GM18867 (cell line): ENCODE measurements at regions not wholly inside any gene's neighbourhood (a gene's known extent, or its start where the extent isn't known, plus 50 kb on each side); places are given as distances from the start of the nearest gene placed in this dataset.
"Not testable (repeated sequence)": the region's sequence is repeated elsewhere in the genome, so short reads cannot be mapped to it uniquely, and the experiment has no call there.

ENCODE experiments used
- ATAC-seq: cut with Tn5 transposase; IDR thresholded peaks from one replicate; pipeline ENCODE4 v1.9.1; 2021; ENCODE audit warnings: mild to moderate bottlenecking, moderate library complexity; ENCODE audit not compliant: unreplicated experiment

GRCh38 chr1:14332158-14332557 lies 266.3 kb upstream of the KAZN start:
- ATAC-seq = no peak

GRCh38 chr1:14334336-14335176 lies 263.9 kb upstream of the KAZN start:
- ATAC-seq = no peak

GRCh38 chr1:14338509-14338908 lies 260.0 kb upstream of the KAZN start:
- no peak for ATAC-seq

GRCh38 chr1:14339288-14339687 lies 259.2 kb upstream of the KAZN start:
- ATAC-seq = no peak

DNA sequence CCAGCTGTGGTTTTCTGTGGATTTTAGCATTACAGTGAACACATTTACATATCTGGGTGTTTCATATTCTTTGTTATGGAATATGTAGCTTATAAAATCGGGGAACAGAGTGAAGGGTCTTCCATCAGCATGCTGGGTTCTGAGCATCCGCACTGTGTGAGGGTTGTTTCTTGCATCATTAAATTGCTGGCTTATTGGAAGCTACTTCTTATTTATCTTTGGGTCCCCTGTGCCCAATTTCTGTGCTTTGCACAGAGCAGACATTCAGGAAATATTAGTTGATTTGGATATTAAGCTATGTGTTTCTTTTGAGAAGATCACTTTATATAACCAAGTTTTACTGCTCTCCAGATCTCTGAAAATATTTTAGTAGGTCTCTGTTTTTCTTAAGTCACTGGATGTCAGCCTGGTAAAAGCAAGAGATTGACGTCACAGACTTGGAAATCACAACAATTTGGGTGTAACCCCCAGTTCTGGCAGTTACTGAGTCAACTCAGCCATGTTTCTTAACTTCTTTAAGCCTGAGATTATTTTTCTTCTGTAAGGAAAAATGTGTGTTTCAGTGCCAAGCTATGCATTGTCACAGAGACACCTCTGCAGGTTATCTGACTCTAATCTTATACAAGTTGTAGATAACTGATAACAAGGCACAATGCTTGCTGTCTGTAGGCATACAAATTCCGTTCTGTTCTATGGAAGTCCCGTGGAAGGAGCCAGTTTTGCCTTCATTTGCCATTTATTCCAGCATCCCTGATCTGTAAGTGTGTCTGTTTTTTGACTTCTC lies 258.3 kb upstream of the KAZN start:
- no peak for ATAC-seq

DNA sequence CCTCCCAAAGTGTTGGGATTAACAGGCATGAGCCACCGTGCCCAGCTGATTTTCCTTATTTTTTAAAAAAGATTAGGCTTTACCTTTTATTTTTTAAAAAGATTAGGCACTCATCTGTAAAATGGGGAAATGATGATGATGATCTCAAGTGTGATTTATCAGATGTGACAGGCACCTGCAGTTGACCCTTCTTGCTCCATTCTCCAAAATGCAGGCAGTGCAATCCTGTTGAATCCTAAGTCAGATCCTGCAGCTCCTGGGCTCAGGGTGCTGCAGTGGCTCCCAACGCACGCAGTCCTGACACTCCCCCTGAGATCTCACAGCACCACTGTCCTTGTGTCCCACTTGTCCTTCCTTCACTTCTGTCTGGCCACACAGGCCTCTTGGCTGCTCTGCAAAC lies 257.3 kb upstream of the KAZN start:
- ATAC-seq = no peak

GRCh38 chr1:14345946-14346550 lies 252.4 kb upstream of the KAZN start:
- no peak for ATAC-seq

DNA sequence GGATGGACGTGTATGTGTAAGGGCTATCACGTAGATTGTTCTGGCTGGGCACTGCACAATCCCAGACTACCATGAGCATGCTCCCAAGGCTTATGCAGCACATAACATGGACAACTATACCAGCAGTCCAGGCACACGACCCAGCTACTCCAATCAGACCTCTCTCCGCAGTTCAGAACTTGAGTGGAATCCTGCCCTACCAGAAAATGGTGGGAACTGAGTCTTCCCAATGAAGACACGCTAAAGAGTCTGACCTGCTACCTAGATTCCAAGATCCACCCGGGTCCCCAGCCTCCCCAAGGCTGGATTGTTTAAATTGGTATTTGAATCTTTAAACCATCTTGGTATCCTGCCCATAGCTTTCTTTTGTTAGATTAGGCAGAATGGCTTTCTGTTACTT lies 251.3 kb upstream of the KAZN start:
- ATAC-seq = no peak

DNA sequence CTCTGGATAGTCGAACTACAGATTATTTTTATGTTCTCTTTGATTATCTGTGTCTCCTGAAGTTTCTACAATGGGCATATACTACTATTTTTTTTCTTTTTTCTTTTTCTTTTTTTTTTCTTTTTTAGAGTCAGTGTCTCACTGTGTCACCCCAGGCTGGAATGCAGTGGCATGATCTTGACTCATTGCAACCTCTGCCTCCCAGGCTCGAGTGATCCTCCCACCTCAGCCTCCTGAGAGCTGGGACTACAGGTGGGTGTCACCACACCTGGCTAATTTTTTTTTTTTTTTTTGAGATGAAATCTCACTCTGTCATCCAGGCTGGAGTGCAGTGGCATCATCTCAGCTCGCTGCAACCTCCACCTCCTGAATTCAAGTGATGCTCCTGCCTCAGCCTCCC lies 250.7 kb upstream of the KAZN start:
- ATAC-seq = no peak

- no peak for ATAC-seq
These were observed 248.3 kb upstream of the KAZN start for GRCh38 chr1:14350197-14350596.

DNA sequence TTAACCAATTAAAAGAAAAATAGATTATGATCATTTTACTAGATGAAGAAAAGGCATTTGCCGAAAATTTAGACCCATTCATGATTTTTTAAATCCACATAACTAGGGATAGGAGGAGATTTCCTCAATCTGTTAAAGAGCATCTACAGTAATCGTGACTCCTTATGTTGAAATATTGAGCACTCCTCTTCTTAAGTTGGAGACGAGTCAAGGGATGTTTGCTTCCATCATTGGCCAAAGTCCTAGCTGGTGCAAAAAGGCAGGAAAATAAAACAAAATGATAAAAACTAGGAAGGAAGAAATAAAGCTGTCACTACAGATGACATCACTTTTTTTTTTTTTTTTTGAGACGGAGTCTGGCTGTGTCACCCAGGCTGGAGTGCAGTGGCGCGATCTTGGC lies 245.6 kb upstream of the KAZN start:
- no peak for ATAC-seq

- ATAC-seq = not testable (repeated sequence)
These were observed 237.5 kb upstream of the KAZN start for GRCh38 chr1:14361005-14361404.

- ATAC-seq = no peak
These were observed 236.2 kb upstream of the KAZN start for GRCh38 chr1:14362331-14362730.

DNA sequence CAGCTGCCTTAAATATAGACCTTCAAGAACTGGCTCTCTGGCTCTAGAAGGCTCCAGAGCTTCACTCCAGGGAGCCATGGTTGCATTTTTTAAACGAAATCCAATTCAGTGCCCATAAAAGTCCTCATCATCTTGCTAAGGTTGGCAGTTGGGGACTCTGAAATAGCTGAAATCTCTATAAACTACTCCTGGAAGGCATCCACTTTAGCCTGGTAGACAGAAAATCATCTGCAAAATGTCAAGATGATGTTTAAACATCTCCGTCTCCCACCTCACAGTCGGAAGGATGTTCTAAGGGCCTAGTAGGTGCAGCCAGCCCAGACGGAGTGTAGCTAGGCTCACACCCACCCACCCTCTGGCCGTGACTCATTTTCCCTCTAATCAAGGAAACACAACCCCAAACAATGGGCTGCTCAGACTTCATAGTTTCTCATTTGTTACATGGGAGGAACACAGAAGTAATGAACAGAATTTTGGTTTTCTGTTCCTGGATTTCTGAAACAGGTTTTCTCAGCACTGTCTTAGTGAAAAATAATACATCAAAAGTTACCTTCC lies 235.4 kb upstream of the KAZN start:
- no peak for ATAC-seq

- no peak for ATAC-seq
These were observed 234.6 kb upstream of the KAZN start for GRCh38 chr1:14363707-14364413.

DNA sequence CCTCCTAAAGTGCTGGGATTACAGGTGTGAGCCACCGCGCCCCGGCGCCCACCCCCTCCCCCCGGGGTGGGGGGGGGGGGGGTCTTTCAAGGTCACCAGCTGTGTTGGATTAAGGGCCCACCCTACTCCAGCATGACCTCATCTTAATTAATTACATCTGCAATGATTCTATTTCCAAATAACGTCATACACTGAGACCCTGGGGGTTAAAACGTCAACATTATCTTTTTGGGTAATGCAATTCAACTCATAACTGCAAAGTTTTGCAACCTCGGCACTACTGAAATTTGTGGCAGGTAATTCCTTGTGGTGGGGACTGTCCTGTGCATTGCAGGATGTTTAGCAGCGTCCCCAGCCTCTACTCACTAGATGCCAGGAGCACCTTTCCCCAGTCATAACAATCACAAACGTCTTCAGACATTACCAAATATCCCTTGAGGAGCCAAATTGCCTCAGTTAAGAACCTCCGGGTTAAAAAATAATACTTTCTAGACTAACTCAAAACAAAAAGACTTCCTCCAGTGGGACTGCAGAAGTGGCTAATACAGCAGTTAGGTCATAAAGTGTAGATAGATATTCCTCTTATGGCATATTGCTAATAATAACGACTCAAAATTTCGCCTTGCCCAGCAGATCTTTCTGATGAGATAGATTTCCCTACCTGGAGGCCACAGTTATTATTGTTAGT lies 233.0 kb upstream of the KAZN start:
- ATAC-seq = no peak

GRCh38 chr1:14366091-14367018 lies 232.1 kb upstream of the KAZN start:
- ATAC-seq = no peak

DNA sequence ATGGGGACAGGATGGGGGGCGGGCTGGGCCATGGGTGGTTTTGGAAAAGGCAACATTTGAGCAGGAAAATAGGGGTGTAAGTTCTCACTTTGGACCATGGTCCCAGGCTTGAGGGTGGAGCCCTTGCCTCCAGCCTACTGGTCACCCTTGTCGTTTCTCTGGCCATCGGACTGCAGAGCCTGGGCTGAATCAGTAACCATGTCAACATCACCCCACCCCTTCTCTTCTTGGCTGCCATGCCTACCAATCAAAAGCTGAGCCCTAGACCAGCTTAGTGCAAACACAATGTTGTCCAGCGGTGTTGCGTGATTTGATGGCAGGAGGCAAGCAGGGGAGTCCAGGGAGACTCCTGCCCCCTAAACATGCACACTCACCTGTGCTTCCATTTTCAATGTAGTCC lies 231.0 kb upstream of the KAZN start:
- no peak for ATAC-seq

DNA sequence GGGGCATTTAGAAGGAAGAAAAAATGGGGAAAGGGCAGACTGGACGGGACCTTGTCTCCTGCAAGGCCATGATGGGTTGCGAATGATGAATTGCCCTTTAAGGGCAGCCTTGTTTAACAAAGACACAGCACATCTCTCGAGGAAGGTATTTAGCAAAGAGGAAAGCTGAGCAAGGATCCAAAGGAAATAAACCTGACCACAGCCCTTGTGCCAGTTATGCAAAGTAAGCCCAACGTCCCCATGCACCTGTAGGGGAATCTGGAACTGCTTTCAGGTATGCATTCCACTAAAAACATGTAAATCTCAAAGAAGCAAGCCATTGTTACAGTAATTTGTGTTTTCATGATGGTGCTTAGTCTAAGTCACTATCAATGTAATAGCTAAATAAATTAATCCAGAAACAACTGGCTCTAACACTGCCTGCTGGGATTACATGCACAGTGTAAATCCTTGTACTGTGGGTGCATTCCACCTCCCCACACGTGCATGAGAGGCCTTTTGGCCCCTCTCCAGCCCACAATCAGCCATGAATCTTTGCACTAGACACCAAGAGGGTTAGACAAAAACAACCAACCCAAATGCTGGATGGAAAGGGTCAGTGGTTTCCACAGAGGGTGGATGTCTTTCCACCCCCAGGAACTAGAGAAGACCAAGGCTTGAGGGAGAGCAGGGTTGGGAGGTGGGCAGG lies 228.8 kb upstream of the KAZN start:
- no peak for ATAC-seq
